Parathyroid adenoma (tissue), 2 donors: ENCODE measurements at regions not wholly inside any gene's neighbourhood (a gene's known extent, or its start where the extent isn't known, plus 50 kb on each side); places are given as distances from the start of the nearest gene placed in this dataset.

ENCODE experiments used
- H2AFZ ChIP-seq: fragments of 300-600 bp; sonication (generic); one replicate; pipeline ENCODE4 v1.7.0; 2017; ENCODE audit warnings: antibody characterized with exemption, mild to moderate bottlenecking
- H3K27ac ChIP-seq: fragments of 300-600 bp; sonication (generic); one replicate; pipeline ENCODE4 v1.7.0; 2017
- H3K27me3 ChIP-seq: fragments of 300-600 bp; sonication (generic); one replicate; pipeline ENCODE4 v1.7.0; 2017; ENCODE audit warnings: low read length; ENCODE audit not compliant: control insufficient read depth, insufficient read depth
- H3K36me3 ChIP-seq: fragments of 300-600 bp; sonication (generic); one replicate; pipeline ENCODE4 v1.7.0; 2017; ENCODE audit warnings: low read length; ENCODE audit not compliant: control insufficient read depth, insufficient read depth
- H3K4me1 ChIP-seq: fragments of 300-600 bp; sonication (generic); one replicate; pipeline ENCODE4 v1.7.0; 2017; ENCODE audit warnings: control low read depth
- H3K4me2 ChIP-seq: fragments of 300-600 bp; sonication (generic); one replicate; pipeline ENCODE4 v1.7.0; 2017; ENCODE audit warnings: low read length
- H3K4me3 ChIP-seq: fragments of 300-600 bp; sonication (generic); one replicate; pipeline ENCODE4 v1.7.0; 2017; ENCODE audit warnings: low read depth, low read length
- H3K79me2 ChIP-seq: fragments of 300-600 bp; sonication (generic); one replicate; pipeline ENCODE4 v1.7.0; 2017; ENCODE audit warnings: control low read depth
- H3K9ac ChIP-seq: fragments of 300-600 bp; sonication (generic); one replicate; pipeline ENCODE4 v1.7.0; 2017; ENCODE audit warnings: mild to moderate bottlenecking
- H3K9me3 ChIP-seq: fragments of 300-600 bp; sonication (generic); one replicate; pipeline ENCODE4 v1.7.0; 2017; ENCODE audit warnings: low read length; ENCODE audit not compliant: control insufficient read depth
- TF ChIP-seq, protein P1 (sequence below): fragments of 300-600 bp; sonication (generic); IDR thresholded peaks from one replicate; pipeline ENCODE4 v1.7.0; 2017; ENCODE audit warnings: antibody characterized with exemption, mild to moderate bottlenecking
- donor health status: primary hyperparathyroidism.

DNA sequence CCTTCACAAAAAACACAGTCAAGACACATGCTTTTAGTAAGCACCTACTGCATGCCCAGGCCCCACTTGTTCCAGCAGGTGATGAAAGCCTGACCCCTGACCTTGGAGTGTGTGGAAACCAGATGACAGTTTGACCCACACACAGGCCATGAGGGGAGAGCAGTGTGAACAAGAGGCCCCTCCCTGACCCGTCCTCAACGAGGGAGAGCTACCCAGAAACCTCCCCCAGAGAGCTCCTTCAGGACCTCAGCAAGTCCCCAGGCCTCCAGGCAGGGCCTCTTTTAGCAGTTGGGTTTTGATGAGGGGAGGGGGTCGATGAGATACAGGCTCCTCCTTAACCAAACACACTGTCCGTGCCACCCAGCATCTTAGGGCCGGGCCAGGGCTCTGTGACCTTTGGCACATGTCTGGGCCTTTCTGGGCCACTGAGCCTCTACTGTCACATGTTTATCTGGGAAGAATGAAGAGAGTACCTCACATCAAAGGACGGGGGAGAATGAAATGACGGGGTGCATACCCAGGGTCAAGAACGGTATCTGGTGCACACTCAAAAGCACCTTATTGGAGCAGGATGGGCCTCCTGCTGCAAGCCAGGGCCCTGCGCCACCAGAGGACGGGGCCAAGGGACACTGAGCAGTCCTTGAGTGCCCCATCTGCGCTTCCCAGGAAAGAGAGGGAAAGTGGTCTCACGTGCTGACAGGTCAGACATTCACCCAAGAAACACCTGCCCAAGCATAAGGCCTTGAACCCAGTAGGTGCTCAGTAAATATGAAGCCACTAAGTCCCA, 202.6 kb upstream of the ZMIZ1 start:
- Histone ChIP-seq H3K9me3 (no peaks in the 10 kb centered on the region), H3K36me3 (no peaks in the 10 kb centered on the region), H3K9ac (no peak overlapping the region), H3K4me1 (no peaks in the 10 kb centered on the region), H3K4me3 (no peak overlapping the region), H3K79me2 (no peaks in the 10 kb centered on the region), H2AFZ (no peak overlapping the region), H3K27me3 (no peaks in the 10 kb centered on the region), H3K4me2 (no peak overlapping the region), H3K27ac (no peak overlapping the region)
- TF ChIP-seq, protein P1, sequence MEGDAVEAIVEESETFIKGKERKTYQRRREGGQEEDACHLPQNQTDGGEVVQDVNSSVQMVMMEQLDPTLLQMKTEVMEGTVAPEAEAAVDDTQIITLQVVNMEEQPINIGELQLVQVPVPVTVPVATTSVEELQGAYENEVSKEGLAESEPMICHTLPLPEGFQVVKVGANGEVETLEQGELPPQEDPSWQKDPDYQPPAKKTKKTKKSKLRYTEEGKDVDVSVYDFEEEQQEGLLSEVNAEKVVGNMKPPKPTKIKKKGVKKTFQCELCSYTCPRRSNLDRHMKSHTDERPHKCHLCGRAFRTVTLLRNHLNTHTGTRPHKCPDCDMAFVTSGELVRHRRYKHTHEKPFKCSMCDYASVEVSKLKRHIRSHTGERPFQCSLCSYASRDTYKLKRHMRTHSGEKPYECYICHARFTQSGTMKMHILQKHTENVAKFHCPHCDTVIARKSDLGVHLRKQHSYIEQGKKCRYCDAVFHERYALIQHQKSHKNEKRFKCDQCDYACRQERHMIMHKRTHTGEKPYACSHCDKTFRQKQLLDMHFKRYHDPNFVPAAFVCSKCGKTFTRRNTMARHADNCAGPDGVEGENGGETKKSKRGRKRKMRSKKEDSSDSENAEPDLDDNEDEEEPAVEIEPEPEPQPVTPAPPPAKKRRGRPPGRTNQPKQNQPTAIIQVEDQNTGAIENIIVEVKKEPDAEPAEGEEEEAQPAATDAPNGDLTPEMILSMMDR: no peak

DNA sequence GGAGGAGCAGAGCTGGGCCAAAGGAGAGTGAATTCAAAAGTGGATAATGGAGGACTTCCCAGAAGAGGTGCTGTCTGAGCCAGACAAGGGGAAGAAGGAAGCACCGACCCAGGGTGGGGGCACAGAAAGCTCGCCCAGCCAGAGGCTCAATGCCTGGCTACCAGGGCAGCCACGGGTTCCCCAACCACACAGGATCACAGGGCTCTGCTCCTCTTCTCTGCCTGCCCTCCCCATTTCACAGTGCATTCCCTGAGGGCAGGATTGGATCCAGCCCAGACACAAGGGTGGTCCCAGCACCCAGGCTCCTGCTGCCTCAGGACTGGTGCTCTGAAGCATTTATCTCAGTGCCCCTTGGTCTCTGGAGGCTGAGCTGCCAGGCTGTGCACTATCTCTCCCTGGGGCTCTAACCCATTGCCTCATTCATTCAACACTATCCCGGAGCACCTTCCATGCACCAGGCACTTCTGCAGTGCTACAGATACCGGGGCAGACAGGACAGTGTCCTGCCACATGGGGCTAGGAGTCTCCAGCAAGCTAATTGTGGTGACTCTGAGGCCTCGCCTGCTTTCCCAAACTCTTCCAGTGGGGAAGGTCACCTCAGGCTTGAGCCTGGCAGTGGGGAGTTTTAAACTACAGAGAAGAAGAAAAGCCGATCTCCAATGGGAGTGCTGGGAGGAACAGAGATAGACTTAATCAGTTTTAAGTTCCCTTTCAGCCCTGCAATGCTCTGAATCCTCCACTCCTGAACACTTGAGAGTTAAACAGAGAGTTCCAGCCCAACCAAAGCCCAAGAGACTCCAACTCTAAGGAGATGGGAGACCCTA, 201.8 kb upstream of the ZMIZ1 start:
- Histone ChIP-seq H3K27me3 (no peaks in the 10 kb centered on the region), H3K36me3 (no peaks in the 10 kb centered on the region), H3K27ac (no peak overlapping the region), H3K4me2 (no peak overlapping the region), H3K9ac (no peak overlapping the region), H3K4me1 (no peaks in the 10 kb centered on the region), H3K79me2 (no peaks in the 10 kb centered on the region), H3K9me3 (no peaks in the 10 kb centered on the region), H2AFZ (no peak overlapping the region), H3K4me3 (no peak overlapping the region)
- TF ChIP-seq, protein P1: no peak

DNA sequence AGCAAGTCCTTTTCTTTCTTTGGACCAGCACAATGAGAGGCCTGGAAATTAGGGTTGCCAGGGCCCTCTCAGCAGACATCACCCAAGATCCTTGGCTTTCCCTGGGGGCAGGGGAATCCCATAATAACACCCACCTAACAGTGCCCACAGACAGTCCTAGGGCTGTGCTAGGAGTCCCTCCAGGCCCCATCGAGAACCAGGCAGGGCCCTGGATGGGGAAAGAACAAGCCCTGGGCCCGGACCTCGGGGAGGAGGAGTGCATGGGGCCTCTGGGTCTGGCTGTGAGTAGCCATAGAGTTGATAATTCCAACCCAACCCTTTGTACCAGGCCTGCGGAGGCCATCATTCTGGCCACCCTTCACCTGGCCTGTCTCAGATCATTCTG, 201.2 kb upstream of the ZMIZ1 start:
- TF ChIP-seq, protein P1: no peak
- Histone ChIP-seq H3K4me1 (no peaks in the 10 kb centered on the region), H3K4me3 (no peak overlapping the region), H3K27me3 (no peaks in the 10 kb centered on the region), H3K4me2 (no peak overlapping the region), H3K79me2 (no peaks in the 10 kb centered on the region), H2AFZ (no peak overlapping the region), H3K9me3 (no peaks in the 10 kb centered on the region), H3K9ac (no peak overlapping the region), H3K27ac (no peak overlapping the region), H3K36me3 (no peaks in the 10 kb centered on the region)

DNA sequence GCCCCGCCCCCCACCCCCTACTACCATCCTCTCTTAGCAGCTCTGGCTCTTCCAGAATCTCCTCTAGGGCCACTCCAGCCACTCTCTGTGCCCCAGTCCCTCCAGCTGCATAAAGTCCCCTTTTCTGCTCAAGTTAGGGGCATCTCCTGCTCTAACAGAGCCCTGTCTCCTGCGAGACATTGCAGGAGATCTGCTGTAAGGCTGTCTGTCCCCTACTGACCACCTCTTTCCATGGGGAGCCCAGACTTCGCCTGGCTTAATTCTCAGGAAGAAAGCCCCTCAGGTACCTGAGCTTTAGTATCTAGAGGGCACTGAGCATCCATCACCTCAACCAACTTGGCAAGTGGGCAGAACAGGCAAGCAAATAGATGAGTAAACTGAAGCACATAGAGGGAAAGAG, 200.7 kb upstream of the ZMIZ1 start:
- H3K27ac ChIP-seq: no peak overlapping the region
- TF ChIP-seq, protein P1: no peak
- no peaks in the 10 kb centered on the region for H3K36me3 ChIP-seq
- H3K4me2 ChIP-seq: no peak overlapping the region
- H3K4me1 ChIP-seq: no peaks in the 10 kb centered on the region
- no peak overlapping the region for H3K4me3 ChIP-seq
- no peaks in the 10 kb centered on the region for H3K27me3 ChIP-seq
- H3K9ac ChIP-seq: no peak overlapping the region
- H3K9me3 ChIP-seq: no peaks in the 10 kb centered on the region
- H3K79me2 ChIP-seq: no peaks in the 10 kb centered on the region
- no peak overlapping the region for H2AFZ ChIP-seq
